GM12864 (cell line): ENCODE measurements at regions not wholly inside any gene's neighbourhood (a gene's known extent, or its start where the extent isn't known, plus 50 kb on each side); places are given as distances from the start of the nearest gene placed in this dataset.

Source experiments
- DNase-seq: peaks from one replicate; pipeline ENCODE4 v3.0.0-alpha.2; 2011; ENCODE audit warnings: low read depth
- H3K4me3 ChIP-seq: 2 replicates; pipeline ENCODE4 v1.5.1; 2011; ENCODE audit warnings: mild to moderate bottlenecking, low read depth, low read length, control low read depth
- CTCF ChIP-seq: IDR thresholded peaks from 2 replicates; pipeline ENCODE4 v1.5.1; 2011; ENCODE audit warnings: low read depth, mild to moderate bottlenecking, moderate library complexity, low read length, control low read depth, inconsistent platforms; ENCODE audit errors: missing control alignments

GRCh38 chr12:98106031-98106683 is 409.2 kb upstream of the TMPO start:
- no peak for DNase-seq
- no peak overlapping the region for H3K4me3 ChIP-seq
- TF ChIP-seq CTCF: no peak

GRCh38 chr12:98109266-98109665 is 406.1 kb upstream of the TMPO start:
- no peak overlapping the region for H3K4me3 ChIP-seq
- TF ChIP-seq CTCF: no peak
- DNase-seq: no peak

- DNase-seq: no peak
- no peak for TF ChIP-seq CTCF
- H3K4me3 ChIP-seq: no peak overlapping the region
These were observed 404.9 kb upstream of the TMPO start for GRCh38 chr12:98110536-98110935.

- no peak overlapping the region for H3K4me3 ChIP-seq
- TF ChIP-seq CTCF: no peak
- no peak for DNase-seq
These were observed 401.8 kb upstream of the TMPO start for GRCh38 chr12:98113548-98113947.

- DNase-seq: no peak
- TF ChIP-seq CTCF: no peak
- no peak overlapping the region for H3K4me3 ChIP-seq
These were observed 393.4 kb upstream of the TMPO start for GRCh38 chr12:98121963-98122362.

GRCh38 chr12:98123021-98123461 is 392.3 kb upstream of the TMPO start:
- DNase-seq: no peak
- TF ChIP-seq CTCF: no peak
- no peak overlapping the region for H3K4me3 ChIP-seq

GRCh38 chr12:98126637-98127335 is 388.6 kb upstream of the TMPO start:
- DNase-seq: no peak
- TF ChIP-seq CTCF: no peak
- no peak overlapping the region for H3K4me3 ChIP-seq
